ENCODE measurements at regions not wholly inside any gene's neighbourhood (a gene's known extent, or its start where the extent isn't known, plus 50 kb on each side); places are given as distances from the start of the nearest gene placed in this dataset.

GRCh38 chr12:127785986-127786590, 480.9 kb upstream of the TMEM132C start:
- H3K9me3 ChIP-seq: no peaks in the 10 kb centered on the region
- TF ChIP-seq EP300 (IDR thresholded peaks at IDR 0.05) (no peak), POLR2A (IDR thresholded peaks at IDR 0.05) (no peak), CTCF (IDR thresholded peaks at IDR 0.05) (no peak), POLR2AphosphoS5 (IDR thresholded peaks at IDR 0.05) (no peak)
- no peaks in the 10 kb centered on the region for H3K36me3 ChIP-seq
- no peak overlapping the region for H3K27ac ChIP-seq
- H3K4me3 ChIP-seq: no peak overlapping the region
- WGBS, 5 donors: 49 to 64% (median 63%) methylated on average over 7 to 8 of the region's 8 CpGs
- H3K4me1 ChIP-seq: no peaks in the 10 kb centered on the region
- DNase-seq: no peak
- intact Hi-C loops (cut with DNase I; ENCODE audit: low total_unique reads): no loop called here
- peaks cover 0 to 9% (median 0%) of the 10 kb centered on the region in 3 donors for H3K27me3 ChIP-seq

GRCh38 chr12:127787544-127787943, 479.4 kb upstream of the TMEM132C start:
- WGBS, 5 donors: 76 to 88% (median 77%) methylated on average over 19 of the region's 19 CpGs
- TF ChIP-seq POLR2A (IDR thresholded peaks at IDR 0.05) (no peak), CTCF (IDR thresholded peaks at IDR 0.05) (no peak), POLR2AphosphoS5 (IDR thresholded peaks at IDR 0.05) (no peak), EP300 (IDR thresholded peaks at IDR 0.05) (no peak)
- no peak overlapping the region for H3K27ac ChIP-seq
- intact Hi-C loops (cut with DNase I; ENCODE audit: low total_unique reads): no loop called here
- DNase-seq: no peak
- H3K4me1 ChIP-seq: no peaks in the 10 kb centered on the region
- no peak overlapping the region for H3K4me3 ChIP-seq
- H3K36me3 ChIP-seq: no peaks in the 10 kb centered on the region
- peaks cover 0 to 9% (median 0%) of the 10 kb centered on the region in 3 donors for H3K27me3 ChIP-seq
- H3K9me3 ChIP-seq: no peaks in the 10 kb centered on the region

- no peak overlapping the region for H3K4me3 ChIP-seq
- H3K27ac ChIP-seq: no peak overlapping the region
- DNase-seq: no peak
- intact Hi-C loops (cut with DNase I; ENCODE audit: low total_unique reads): no loop called here
- H3K36me3 ChIP-seq: no peaks in the 10 kb centered on the region
- TF ChIP-seq POLR2AphosphoS5 (IDR thresholded peaks at IDR 0.05) (no peak), POLR2A (IDR thresholded peaks at IDR 0.05) (no peak)
- H3K9me3 ChIP-seq: no peaks in the 10 kb centered on the region
- H3K4me1 ChIP-seq: no peaks in the 10 kb centered on the region
- peaks cover 0 to under 1% (median 0%) of the 10 kb centered on the region in 3 donors for H3K27me3 ChIP-seq
Measured at GRCh38 chr12:127790376-127790775, 476.6 kb upstream of the TMEM132C start.

- WGBS, 5 donors: 69 to 86% (median 80%) methylated on average over 7 of the region's 7 CpGs
- Histone ChIP-seq H3K9me3 (no peaks in the 10 kb centered on the region), H3K4me1 (no peaks in the 10 kb centered on the region), H3K27me3 (no peaks in the 10 kb centered on the region), H3K36me3 (no peaks in the 10 kb centered on the region), H3K27ac (no peak overlapping the region), H3K4me3 (no peak overlapping the region)
- no peak for DNase-seq
- no peak for TF ChIP-seq POLR2AphosphoS5 (IDR thresholded peaks at IDR 0.05)
- intact Hi-C loops (cut with DNase I; ENCODE audit: low total_unique reads): no loop called here
Measured at GRCh38 chr12:127791217-127791616, 475.8 kb upstream of the TMEM132C start.

GRCh38 chr12:127797918-127798317, 469.1 kb upstream of the TMEM132C start:
- TF ChIP-seq CTCF (IDR thresholded peaks at IDR 0.05): no peak
- TF ChIP-seq POLR2AphosphoS5 (IDR thresholded peaks at IDR 0.05): no peak
- TF ChIP-seq EP300 (IDR thresholded peaks at IDR 0.05): no peak
- TF ChIP-seq POLR2A (IDR thresholded peaks at IDR 0.05): no peak
- Histone ChIP-seq H3K4me1 (no peaks in the 10 kb centered on the region), H3K9me3 (no peaks in the 10 kb centered on the region), H3K27me3 (no peaks in the 10 kb centered on the region), H3K27ac (no peak overlapping the region), H3K4me3 (no peak overlapping the region), H3K36me3 (no peaks in the 10 kb centered on the region)
- WGBS, 5 donors: 69 to 74% (median 70%) methylated on average over 3 of the region's 3 CpGs
- intact Hi-C loops (cut with DNase I; ENCODE audit: low total_unique reads): no loop called here
- DNase-seq: no peak

Measured in stomach (tissue), 8 donors.